Mesendoderm (in vitro differentiated cells): ENCODE measurements at regions not wholly inside any gene's neighbourhood (a gene's known extent, or its start where the extent isn't known, plus 50 kb on each side); places are given as distances from the start of the nearest gene placed in this dataset.

Experiments used
- DNase-seq: peaks from one replicate; pipeline ENCODE4 v3.0.0; 2013
- H2AK5ac ChIP-seq: 2 replicates; pipeline ENCODE4 v1.6.1; 2013; ENCODE audit warnings: low read length, inconsistent platforms
- H2BK120ac ChIP-seq: 2 replicates; pipeline ENCODE4 v1.6.1; 2013; ENCODE audit warnings: low read depth, mild to moderate bottlenecking, low read length, moderate library complexity, mixed read lengths
- H2BK15ac ChIP-seq: replicated peaks from 2 replicates; pipeline ENCODE4 v1.6.1; 2013; ENCODE audit warnings: low read depth, mild to moderate bottlenecking, moderate library complexity
- H2BK5ac ChIP-seq: 2 replicates; pipeline ENCODE4 v1.6.1; 2013; ENCODE audit warnings: low read length, inconsistent platforms
- H3K18ac ChIP-seq: 2 replicates; pipeline ENCODE4 v1.6.1; 2013; ENCODE audit warnings: mild to moderate bottlenecking, low read length, mixed read lengths
- H3K23ac ChIP-seq: one replicate; pipeline ENCODE4 v1.6.1; 2013; ENCODE audit warnings: low read length
- H3K27ac ChIP-seq: 2 replicates; pipeline ENCODE4 v1.5.1; 2013; ENCODE audit warnings: low read depth, mild to moderate bottlenecking, inconsistent platforms, low read length, moderate library complexity
- H3K27me3 ChIP-seq: 2 replicates; pipeline ENCODE4 v1.6.1; 2013; ENCODE audit warnings: low read length, control low read depth, mild to moderate bottlenecking, inconsistent platforms; ENCODE audit not compliant: insufficient read depth, poor library complexity
- H3K36me3 ChIP-seq: 2 replicates; pipeline ENCODE4 v1.6.1; 2013; ENCODE audit warnings: low read length, inconsistent platforms; ENCODE audit not compliant: control insufficient read depth, insufficient read depth
- H3K4ac ChIP-seq: one replicate; pipeline ENCODE4 v1.6.1; 2013; ENCODE audit warnings: low read depth, mild to moderate bottlenecking, low read length, moderate library complexity
- H3K4me1 ChIP-seq: 2 replicates; pipeline ENCODE4 v1.6.1; 2013; ENCODE audit warnings: low read depth, low read length, inconsistent platforms; ENCODE audit not compliant: control insufficient read depth
- H3K4me2 ChIP-seq: 2 replicates; pipeline ENCODE4 v1.6.1; 2013; ENCODE audit warnings: low read length
- H3K4me3 ChIP-seq: 2 replicates; pipeline ENCODE4 v1.5.1; 2013; ENCODE audit warnings: mild to moderate bottlenecking, low read length
- H3K56ac ChIP-seq: one replicate; pipeline ENCODE4 v1.6.1; 2013; ENCODE audit warnings: low read length
- H3K79me1 ChIP-seq: 2 replicates; pipeline ENCODE4 v1.6.1; 2013; ENCODE audit warnings: low read length, inconsistent platforms
- H3K79me2 ChIP-seq: 2 replicates; pipeline ENCODE4 v1.6.1; 2013; ENCODE audit warnings: mild to moderate bottlenecking, low read length; ENCODE audit not compliant: control insufficient read depth, insufficient read depth
- H3K9ac ChIP-seq: 2 replicates; pipeline ENCODE4 v1.6.1; 2013; ENCODE audit warnings: low read length, inconsistent platforms
- H4K5ac ChIP-seq: one replicate; pipeline ENCODE4 v1.6.1; 2013; ENCODE audit warnings: low read length
- H4K8ac ChIP-seq: one replicate; pipeline ENCODE4 v1.6.1; 2013; ENCODE audit warnings: low read depth, mild to moderate bottlenecking, control low read depth, low read length, moderate library complexity
- WGBS: extraction: QIAGEN DNeasy Blood & Tissue Kit; methylation state at CpG from one replicate; pipeline ENCODE4 v1.1.7; 2013; ENCODE audit warnings: low lambda C conversion rate, missing lambda C conversion rate; ENCODE audit not compliant: insufficient coverage; ENCODE audit errors: extremely low coverage; 5-methylcytosine and 5-hydroxymethylcytosine counted together

GRCh38 chr1:90387805-90388204 is 329.3 kb downstream of the BARHL2 start:
- no peak overlapping the region for H2BK120ac ChIP-seq
- no peaks in the 10 kb centered on the region for H3K79me2 ChIP-seq
- no peak overlapping the region for H3K9ac ChIP-seq
- no peaks in the 10 kb centered on the region for H3K4me1 ChIP-seq
- no peak overlapping the region for H3K56ac ChIP-seq
- no peak overlapping the region for H2BK15ac ChIP-seq
- no peak overlapping the region for H3K27ac ChIP-seq
- no peak overlapping the region for H3K4me3 ChIP-seq
- H3K27me3 ChIP-seq = no peaks in the 10 kb centered on the region
- no peak overlapping the region for H2BK5ac ChIP-seq
- no peak overlapping the region for H4K8ac ChIP-seq
- H3K23ac ChIP-seq = no peak overlapping the region
- no peak overlapping the region for H3K4me2 ChIP-seq
- H3K79me1 ChIP-seq = no peaks in the 10 kb centered on the region
- H3K4ac ChIP-seq = no peak overlapping the region
- no peak for DNase-seq
- no peaks in the 10 kb centered on the region for H3K36me3 ChIP-seq
- WGBS = no CpG with 5 or more reads among the region's 6 CpGs
- no peak overlapping the region for H2AK5ac ChIP-seq
- no peak overlapping the region for H3K18ac ChIP-seq
- H4K5ac ChIP-seq = no peak overlapping the region

GRCh38 chr1:90386899-90387720 is 330.0 kb downstream of the BARHL2 start:
- Histone ChIP-seq H3K9ac (no peak overlapping the region), H2BK120ac (no peak overlapping the region), H3K4ac (no peak overlapping the region), H3K56ac (no peak overlapping the region), H4K5ac (no peak overlapping the region), H3K27me3 (no peaks in the 10 kb centered on the region), H2BK5ac (no peak overlapping the region), H3K27ac (no peak overlapping the region), H3K36me3 (no peaks in the 10 kb centered on the region), H3K4me2 (no peak overlapping the region), H3K4me1 (no peaks in the 10 kb centered on the region), H3K23ac (no peak overlapping the region), H2BK15ac (no peak overlapping the region), H3K18ac (no peak overlapping the region), H4K8ac (no peak overlapping the region), H2AK5ac (no peak overlapping the region), H3K4me3 (no peak overlapping the region), H3K79me1 (no peaks in the 10 kb centered on the region), H3K79me2 (no peaks in the 10 kb centered on the region)
- no CpG with 5 or more reads among the region's 3 CpGs for WGBS
- DNase-seq = no peak

GRCh38 chr1:90384193-90384592 is 332.9 kb downstream of the BARHL2 start:
- Histone ChIP-seq H3K9ac (no peak overlapping the region), H4K5ac (peak overlapping the region; percentile 18), H3K79me1 (no peaks in the 10 kb centered on the region), H2BK15ac (peak overlapping the region; percentile 3), H2BK120ac (no peak overlapping the region), H3K27ac (no peak overlapping the region), H3K18ac (no peak overlapping the region), H3K79me2 (no peaks in the 10 kb centered on the region), H3K4ac (peak overlapping the region; percentile 16), H3K4me1 (no peaks in the 10 kb centered on the region), H3K4me3 (no peak overlapping the region), H3K4me2 (no peak overlapping the region), H3K56ac (no peak overlapping the region), H2BK5ac (no peak overlapping the region), H4K8ac (no peak overlapping the region), H2AK5ac (no peak overlapping the region), H3K23ac (no peak overlapping the region), H3K36me3 (no peaks in the 10 kb centered on the region), H3K27me3 (no peaks in the 10 kb centered on the region)
- no CpG with 5 or more reads among the region's 6 CpGs for WGBS
- peak; percentile 7 for DNase-seq

GRCh38 chr1:90382161-90382560 is 334.9 kb downstream of the BARHL2 start:
- Histone ChIP-seq H2AK5ac (no peak overlapping the region), H3K56ac (no peak overlapping the region), H3K4ac (no peak overlapping the region), H4K5ac (no peak overlapping the region), H3K79me2 (no peaks in the 10 kb centered on the region), H2BK15ac (no peak overlapping the region), H3K23ac (no peak overlapping the region), H3K9ac (no peak overlapping the region), H3K79me1 (no peaks in the 10 kb centered on the region), H3K4me2 (no peak overlapping the region), H2BK5ac (no peak overlapping the region), H3K4me3 (no peak overlapping the region), H3K4me1 (no peaks in the 10 kb centered on the region), H3K27me3 (no peaks in the 10 kb centered on the region), H4K8ac (no peak overlapping the region), H3K27ac (no peak overlapping the region), H2BK120ac (no peak overlapping the region), H3K36me3 (no peaks in the 10 kb centered on the region), H3K18ac (no peak overlapping the region)
- no peak for DNase-seq
- WGBS = no CpG with 5 or more reads among the region's 4 CpGs

- no peak overlapping the region for H2BK5ac ChIP-seq
- H3K79me1 ChIP-seq = no peaks in the 10 kb centered on the region
- no peak overlapping the region for H2AK5ac ChIP-seq
- no peaks in the 10 kb centered on the region for H3K79me2 ChIP-seq
- H3K4me3 ChIP-seq = no peak overlapping the region
- no peak overlapping the region for H3K9ac ChIP-seq
- H3K27ac ChIP-seq = no peak overlapping the region
- no peak overlapping the region for H2BK120ac ChIP-seq
- H4K8ac ChIP-seq = no peak overlapping the region
- no CpG with 5 or more reads among the region's 4 CpGs for WGBS
- H2BK15ac ChIP-seq = no peak overlapping the region
- H3K23ac ChIP-seq = no peak overlapping the region
- no peak overlapping the region for H3K56ac ChIP-seq
- no peaks in the 10 kb centered on the region for H3K27me3 ChIP-seq
- DNase-seq = no peak
- no peak overlapping the region for H3K4me2 ChIP-seq
- no peaks in the 10 kb centered on the region for H3K4me1 ChIP-seq
- H3K18ac ChIP-seq = no peak overlapping the region
- no peak overlapping the region for H4K5ac ChIP-seq
- no peaks in the 10 kb centered on the region for H3K36me3 ChIP-seq
- no peak overlapping the region for H3K4ac ChIP-seq
Measured at GRCh38 chr1:90381598-90381997, 335.5 kb downstream of the BARHL2 start.

- no peaks in the 10 kb centered on the region for H3K36me3 ChIP-seq
- no peak overlapping the region for H3K4ac ChIP-seq
- H3K9ac ChIP-seq = no peak overlapping the region
Measured at GRCh38 chr1:90371448-90371813, 345.7 kb downstream of the BARHL2 start.

More at GRCh38 chr1:90371448-90371813, 345.7 kb downstream of the BARHL2 start:
- no peak overlapping the region for H3K27ac ChIP-seq
- no peak overlapping the region for H3K56ac ChIP-seq
- H2BK120ac ChIP-seq = no peak overlapping the region
- no peak for DNase-seq
- no peak overlapping the region for H3K23ac ChIP-seq
- no peaks in the 10 kb centered on the region for H3K79me2 ChIP-seq
- no CpG with 5 or more reads among the region's 1 CpG for WGBS
- no peak overlapping the region for H4K8ac ChIP-seq
- H2BK15ac ChIP-seq = no peak overlapping the region
- no peak overlapping the region for H2AK5ac ChIP-seq
- no peak overlapping the region for H3K18ac ChIP-seq
- no peaks in the 10 kb centered on the region for H3K4me1 ChIP-seq
- no peak overlapping the region for H3K4me2 ChIP-seq
- H4K5ac ChIP-seq = no peak overlapping the region
- no peaks in the 10 kb centered on the region for H3K27me3 ChIP-seq
- no peaks in the 10 kb centered on the region for H3K79me1 ChIP-seq
- no peak overlapping the region for H2BK5ac ChIP-seq
- no peak overlapping the region for H3K4me3 ChIP-seq
